ENCODE measurements at regions not wholly inside any gene's neighbourhood (a gene's known extent, or its start where the extent isn't known, plus 50 kb on each side); places are given as distances from the start of the nearest gene placed in this dataset.

- TF ChIP-seq EZH2phosphoT487 (IDR thresholded peaks at IDR 0.05; ENCODE audit: borderline replicate concordance, low read depth, low read length): no peak
- TF ChIP-seq, protein P1, sequence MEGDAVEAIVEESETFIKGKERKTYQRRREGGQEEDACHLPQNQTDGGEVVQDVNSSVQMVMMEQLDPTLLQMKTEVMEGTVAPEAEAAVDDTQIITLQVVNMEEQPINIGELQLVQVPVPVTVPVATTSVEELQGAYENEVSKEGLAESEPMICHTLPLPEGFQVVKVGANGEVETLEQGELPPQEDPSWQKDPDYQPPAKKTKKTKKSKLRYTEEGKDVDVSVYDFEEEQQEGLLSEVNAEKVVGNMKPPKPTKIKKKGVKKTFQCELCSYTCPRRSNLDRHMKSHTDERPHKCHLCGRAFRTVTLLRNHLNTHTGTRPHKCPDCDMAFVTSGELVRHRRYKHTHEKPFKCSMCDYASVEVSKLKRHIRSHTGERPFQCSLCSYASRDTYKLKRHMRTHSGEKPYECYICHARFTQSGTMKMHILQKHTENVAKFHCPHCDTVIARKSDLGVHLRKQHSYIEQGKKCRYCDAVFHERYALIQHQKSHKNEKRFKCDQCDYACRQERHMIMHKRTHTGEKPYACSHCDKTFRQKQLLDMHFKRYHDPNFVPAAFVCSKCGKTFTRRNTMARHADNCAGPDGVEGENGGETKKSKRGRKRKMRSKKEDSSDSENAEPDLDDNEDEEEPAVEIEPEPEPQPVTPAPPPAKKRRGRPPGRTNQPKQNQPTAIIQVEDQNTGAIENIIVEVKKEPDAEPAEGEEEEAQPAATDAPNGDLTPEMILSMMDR (conservative IDR thresholded peaks at IDR 0.05; ENCODE audit: low read length): no peak
- CTCF ChIA-PET (ENCODE audit: unreplicated experiment): no interaction called here
- intact Hi-C loops (cut with micrococcal nuclease; ENCODE audit: unreplicated experiment): no loop called here
Observed at GRCh38 chr12:66999141-66999540, 270.0 kb upstream of the CAND1 start.

DNA sequence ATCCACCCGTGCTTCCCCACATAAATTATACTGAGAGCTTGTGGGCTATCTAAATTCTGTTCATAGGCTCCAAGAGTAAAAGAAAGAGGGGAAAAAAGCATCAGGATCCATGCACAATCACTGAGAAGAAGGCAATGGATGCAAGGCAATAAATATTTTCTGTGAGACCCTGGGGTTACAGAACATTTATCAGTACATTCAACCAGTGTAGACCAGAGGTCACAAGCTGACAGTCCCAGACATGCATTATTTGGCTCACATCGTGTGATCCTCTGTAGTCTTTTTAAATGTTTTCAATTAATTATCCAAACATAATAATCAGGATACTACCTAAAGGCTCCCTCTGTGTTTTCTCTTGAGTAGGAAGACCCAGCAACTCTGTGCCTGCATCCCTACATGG, 267.9 kb upstream of the CAND1 start:
- intact Hi-C loops (cut with micrococcal nuclease; ENCODE audit: unreplicated experiment): no loop called here
- Histone ChIP-seq H4K20me1 (ENCODE audit: insufficient read depth, low read length) (no peaks in the 10 kb centered on the region), H3K4me2 (ENCODE audit: low read length) (no peak overlapping the region), H3K4me3 (ENCODE audit: low read depth, low read length, poor library complexity, severe bottlenecking) (no peak overlapping the region), H3K9me2 (ENCODE audit: insufficient read depth, low read length) (no peaks in the 10 kb centered on the region), H2AFZ (ENCODE audit: low read length) (no peak overlapping the region), H3K36me3 (ENCODE audit: insufficient read depth, low read length) (no peaks in the 10 kb centered on the region), H3K9me3 (ENCODE audit: low read length) (no peaks in the 10 kb centered on the region), H3K4me1 (ENCODE audit: insufficient read depth, low read length, poor library complexity, severe bottlenecking) (no peaks in the 10 kb centered on the region), H3K27ac (ENCODE audit: low read depth, low read length, poor library complexity, severe bottlenecking) (no peak overlapping the region), H3K79me2 (ENCODE audit: insufficient read depth, low read depth, low read length) (no peaks in the 10 kb centered on the region)
- ChIA-PET CTCF (ENCODE audit: unreplicated experiment) (no interaction called here), POLR2A (interaction anchor here (0.6 to 1.4 kb wide), 2 partner anchors 10 to 1299 kb away, joined by 3 read pairs; no protein-coding TSS in a partner anchor)
- no peak for DNase-seq (ENCODE audit: low spot score)
- BruUV-seq (replicated peaks): no TSS peak
- TF ChIP-seq, protein P1 (conservative IDR thresholded peaks at IDR 0.05; ENCODE audit: low read length): no peak
- TF ChIP-seq EZH2phosphoT487 (IDR thresholded peaks at IDR 0.05; ENCODE audit: borderline replicate concordance, low read depth, low read length): no peak

More at GRCh38 chr12:66999141-66999540, 270.0 kb upstream of the CAND1 start:
- no peak overlapping the region for H3K4me3 ChIP-seq (ENCODE audit: low read depth, low read length, poor library complexity, severe bottlenecking)
- no peak overlapping the region for H3K4me2 ChIP-seq (ENCODE audit: low read length)
- H3K36me3 ChIP-seq (ENCODE audit: insufficient read depth, low read length): no peaks in the 10 kb centered on the region
- H3K79me2 ChIP-seq (ENCODE audit: insufficient read depth, low read depth, low read length): no peaks in the 10 kb centered on the region
- no peak overlapping the region for H2AFZ ChIP-seq (ENCODE audit: low read length)
- no peak overlapping the region for H3K27ac ChIP-seq (ENCODE audit: low read depth, low read length, poor library complexity, severe bottlenecking)
- DNase-seq (ENCODE audit: low spot score): no peak
- POLR2A ChIA-PET: no interaction called here
- no TSS peak for BruUV-seq (replicated peaks)
- H4K20me1 ChIP-seq (ENCODE audit: insufficient read depth, low read length): no peaks in the 10 kb centered on the region
- no peaks in the 10 kb centered on the region for H3K4me1 ChIP-seq (ENCODE audit: insufficient read depth, low read length, poor library complexity, severe bottlenecking)
- H3K9me2 ChIP-seq (ENCODE audit: insufficient read depth, low read length): 0 out of 2 replicates have a peak, but pooled peaks cover 4% of the 10 kb centered on the region
- H3K9me3 ChIP-seq (ENCODE audit: low read length): no peaks in the 10 kb centered on the region

DNA sequence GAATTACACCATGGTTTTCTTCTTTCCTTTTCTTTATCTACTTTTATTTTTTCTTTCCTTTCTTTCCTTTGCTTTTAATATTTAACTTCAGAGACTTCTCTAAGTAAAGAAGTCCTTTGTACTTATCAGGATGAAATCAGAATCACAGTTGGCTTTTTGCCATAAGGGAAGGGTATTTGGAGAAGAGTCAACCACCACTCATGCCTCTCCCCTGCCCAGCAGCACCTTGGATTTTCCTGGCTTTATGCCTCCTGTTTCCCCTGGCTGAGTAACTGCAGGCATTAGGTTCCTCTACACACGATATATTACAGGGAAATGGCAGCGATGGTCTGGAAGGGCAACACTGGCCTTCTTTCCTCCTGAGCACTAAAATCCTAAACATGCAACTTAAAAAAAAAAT, 266.4 kb upstream of the CAND1 start:
- no peak overlapping the region for H3K4me2 ChIP-seq (ENCODE audit: low read length)
- TF ChIP-seq, protein P1 (conservative IDR thresholded peaks at IDR 0.05; ENCODE audit: low read length): no peak
- TF ChIP-seq EZH2phosphoT487 (IDR thresholded peaks at IDR 0.05; ENCODE audit: borderline replicate concordance, low read depth, low read length): no peak
- POLR2A ChIA-PET: no interaction called here
- H3K9me3 ChIP-seq (ENCODE audit: low read length): no peaks in the 10 kb centered on the region
- no TSS peak for BruUV-seq (replicated peaks)
- H3K36me3 ChIP-seq (ENCODE audit: insufficient read depth, low read length): no peaks in the 10 kb centered on the region
- no peaks in the 10 kb centered on the region for H3K79me2 ChIP-seq (ENCODE audit: insufficient read depth, low read depth, low read length)
- no peak overlapping the region for H3K4me3 ChIP-seq (ENCODE audit: low read depth, low read length, poor library complexity, severe bottlenecking)
- H2AFZ ChIP-seq (ENCODE audit: low read length): no peak overlapping the region
- CTCF ChIA-PET (ENCODE audit: unreplicated experiment): no interaction called here
- no peaks in the 10 kb centered on the region for H3K4me1 ChIP-seq (ENCODE audit: insufficient read depth, low read length, poor library complexity, severe bottlenecking)
- H3K27ac ChIP-seq (ENCODE audit: low read depth, low read length, poor library complexity, severe bottlenecking): no peak overlapping the region
- no peak for DNase-seq (ENCODE audit: low spot score)
- H3K9me2 ChIP-seq (ENCODE audit: insufficient read depth, low read length): no peaks in the 10 kb centered on the region
- no peaks in the 10 kb centered on the region for H4K20me1 ChIP-seq (ENCODE audit: insufficient read depth, low read length)
- intact Hi-C loops (cut with micrococcal nuclease; ENCODE audit: unreplicated experiment): no loop called here
